ENCODE measurements at regions not wholly inside any gene's neighbourhood (a gene's known extent, or its start where the extent isn't known, plus 50 kb on each side); places are given as distances from the start of the nearest gene placed in this dataset.

DNA sequence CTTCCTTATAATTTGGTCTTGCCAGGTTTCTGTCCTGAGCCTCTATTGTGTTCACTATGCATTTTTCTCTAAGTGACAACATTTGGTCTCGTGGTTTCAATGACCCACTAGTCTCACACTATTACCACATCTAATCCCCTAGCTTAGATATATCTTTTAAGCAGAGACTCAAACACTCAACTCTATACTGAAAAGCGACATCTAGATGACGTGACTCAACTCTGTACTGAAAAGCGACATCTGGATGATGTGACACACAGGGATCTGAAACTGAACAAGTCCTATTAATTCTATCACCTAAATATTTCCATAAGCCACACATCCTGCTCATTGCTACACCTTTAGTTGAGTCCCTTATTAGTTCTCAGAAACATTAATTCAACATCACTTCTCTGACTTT lies 141.7 kb upstream of the MBNL1 start:
- TF ChIP-seq, protein P1, sequence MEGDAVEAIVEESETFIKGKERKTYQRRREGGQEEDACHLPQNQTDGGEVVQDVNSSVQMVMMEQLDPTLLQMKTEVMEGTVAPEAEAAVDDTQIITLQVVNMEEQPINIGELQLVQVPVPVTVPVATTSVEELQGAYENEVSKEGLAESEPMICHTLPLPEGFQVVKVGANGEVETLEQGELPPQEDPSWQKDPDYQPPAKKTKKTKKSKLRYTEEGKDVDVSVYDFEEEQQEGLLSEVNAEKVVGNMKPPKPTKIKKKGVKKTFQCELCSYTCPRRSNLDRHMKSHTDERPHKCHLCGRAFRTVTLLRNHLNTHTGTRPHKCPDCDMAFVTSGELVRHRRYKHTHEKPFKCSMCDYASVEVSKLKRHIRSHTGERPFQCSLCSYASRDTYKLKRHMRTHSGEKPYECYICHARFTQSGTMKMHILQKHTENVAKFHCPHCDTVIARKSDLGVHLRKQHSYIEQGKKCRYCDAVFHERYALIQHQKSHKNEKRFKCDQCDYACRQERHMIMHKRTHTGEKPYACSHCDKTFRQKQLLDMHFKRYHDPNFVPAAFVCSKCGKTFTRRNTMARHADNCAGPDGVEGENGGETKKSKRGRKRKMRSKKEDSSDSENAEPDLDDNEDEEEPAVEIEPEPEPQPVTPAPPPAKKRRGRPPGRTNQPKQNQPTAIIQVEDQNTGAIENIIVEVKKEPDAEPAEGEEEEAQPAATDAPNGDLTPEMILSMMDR (IDR thresholded peaks at IDR 0.05; ENCODE audit: low read length, missing control alignments): no peak
- no peak for DNase-seq (ENCODE audit: low read depth)
- H3K4me3 ChIP-seq (replicated peaks; ENCODE audit: low read depth, low read length): no peak overlapping the region

DNA sequence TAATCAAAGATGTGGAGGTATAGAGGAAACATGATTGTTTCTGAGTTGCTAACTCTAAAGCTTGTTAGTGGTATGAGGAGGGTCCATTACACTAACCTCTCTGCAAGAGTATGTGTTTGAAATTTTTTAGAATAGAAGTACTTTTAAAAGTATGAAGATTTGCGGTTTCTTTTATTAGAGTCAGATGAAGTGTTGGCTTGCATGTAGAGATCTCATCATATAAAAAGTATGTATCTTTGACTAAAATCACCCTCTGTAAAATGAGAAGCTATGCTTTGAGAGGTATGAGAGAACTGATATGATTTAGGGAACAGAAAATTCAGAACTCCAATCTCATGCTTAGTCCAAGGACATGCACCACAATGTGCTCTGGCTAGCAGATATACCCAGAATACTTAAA lies 140.4 kb upstream of the MBNL1 start:
- no peak for DNase-seq (ENCODE audit: low read depth)
- TF ChIP-seq, protein P1 (IDR thresholded peaks at IDR 0.05; ENCODE audit: low read length, missing control alignments): no peak

DNA sequence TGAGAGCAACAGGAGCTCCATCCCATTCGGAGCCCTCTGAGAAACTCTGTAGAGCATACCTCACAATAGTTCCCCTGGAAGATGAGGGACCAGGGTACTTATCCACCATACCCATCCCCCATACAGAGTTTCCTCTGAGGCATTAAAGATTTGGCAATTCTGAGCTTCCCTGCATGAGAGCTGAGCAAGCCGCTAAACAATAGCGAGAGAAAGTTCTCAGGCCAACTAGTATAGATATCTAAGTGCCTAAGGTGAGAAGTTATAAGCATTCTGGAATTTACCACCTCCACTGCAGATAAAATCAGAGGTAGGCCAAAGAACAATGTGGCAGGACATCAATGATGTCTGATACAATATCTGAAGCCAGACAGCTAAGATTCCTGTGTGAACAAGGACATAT lies 129.1 kb upstream of the MBNL1 start:
- no peak overlapping the region for H3K4me3 ChIP-seq (replicated peaks; ENCODE audit: low read depth, low read length)
- DNase-seq (ENCODE audit: low read depth): no peak
- TF ChIP-seq, protein P1 (IDR thresholded peaks at IDR 0.05; ENCODE audit: low read length, missing control alignments): no peak

More for the DNA sequence above, 140.4 kb upstream of the MBNL1 start:
- no peak overlapping the region for H3K4me3 ChIP-seq (replicated peaks; ENCODE audit: low read depth, low read length)

DNA sequence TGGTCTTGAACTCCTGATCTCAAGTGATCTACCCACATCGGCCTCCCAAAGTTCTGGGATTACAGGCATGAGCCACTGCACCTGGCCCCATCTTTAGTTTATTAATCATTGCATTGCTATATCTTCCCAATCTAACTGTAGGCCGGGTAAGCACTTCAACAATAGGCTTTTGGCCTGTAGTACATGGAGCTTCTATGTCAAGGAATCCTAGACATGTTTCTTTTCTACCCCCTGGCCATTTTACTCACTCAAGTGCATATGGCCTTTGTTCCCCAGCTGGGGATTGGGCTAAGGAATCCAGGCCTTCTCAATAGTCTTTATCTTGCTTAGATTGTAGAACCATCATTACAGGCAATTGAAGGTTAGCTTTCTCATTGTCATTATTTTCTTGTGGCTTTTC lies 122.3 kb upstream of the MBNL1 start:
- no peak overlapping the region for H3K4me3 ChIP-seq (replicated peaks; ENCODE audit: low read depth, low read length)
- TF ChIP-seq, protein P1 (IDR thresholded peaks at IDR 0.05; ENCODE audit: low read length, missing control alignments): no peak
- DNase-seq (ENCODE audit: low read depth): no peak

DNA sequence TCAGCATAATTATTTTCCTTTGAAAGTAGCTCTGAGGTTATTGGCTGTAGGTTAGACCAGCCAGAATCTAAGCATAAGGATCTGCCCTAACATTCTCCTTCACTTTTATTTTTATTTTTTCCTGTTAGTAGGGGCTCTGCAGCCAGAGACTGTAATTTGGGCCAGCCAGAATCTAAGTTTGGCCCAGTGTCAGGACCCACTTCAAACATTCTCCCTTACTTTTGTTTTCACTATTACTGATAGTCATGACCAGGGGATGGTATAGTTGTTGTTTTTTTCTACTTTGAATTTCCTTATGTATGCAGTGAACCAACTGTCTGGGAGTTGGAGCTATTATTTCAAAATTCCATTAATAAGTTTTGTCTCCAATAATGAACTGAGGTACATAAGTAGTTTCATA lies 121.0 kb upstream of the MBNL1 start:
- TF ChIP-seq, protein P1 (IDR thresholded peaks at IDR 0.05; ENCODE audit: low read length, missing control alignments): no peak
- DNase-seq (ENCODE audit: low read depth): no peak

DNA sequence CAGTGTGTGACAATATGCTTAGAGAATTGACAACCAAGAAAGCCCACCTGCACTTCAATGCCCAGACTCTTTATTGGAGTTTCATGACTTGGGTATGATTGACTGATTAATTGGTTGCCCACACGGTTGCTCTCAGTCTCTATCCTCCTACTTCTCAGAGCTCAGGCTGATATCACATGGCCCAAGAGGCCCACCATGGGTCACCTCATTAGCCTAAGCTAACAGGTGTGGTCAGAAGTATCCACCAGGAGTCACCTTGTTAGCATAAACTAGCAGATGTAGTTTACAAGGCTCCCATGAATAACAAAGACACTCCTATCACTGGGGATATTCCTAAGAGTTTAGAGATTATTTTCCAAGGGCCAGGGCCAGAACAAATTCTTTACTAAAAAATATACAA lies 120.2 kb upstream of the MBNL1 start:
- TF ChIP-seq, protein P1 (IDR thresholded peaks at IDR 0.05; ENCODE audit: low read length, missing control alignments): no peak

More for the DNA sequence above, 121.0 kb upstream of the MBNL1 start:
- no peak overlapping the region for H3K4me3 ChIP-seq (replicated peaks; ENCODE audit: low read depth, low read length)

DNA sequence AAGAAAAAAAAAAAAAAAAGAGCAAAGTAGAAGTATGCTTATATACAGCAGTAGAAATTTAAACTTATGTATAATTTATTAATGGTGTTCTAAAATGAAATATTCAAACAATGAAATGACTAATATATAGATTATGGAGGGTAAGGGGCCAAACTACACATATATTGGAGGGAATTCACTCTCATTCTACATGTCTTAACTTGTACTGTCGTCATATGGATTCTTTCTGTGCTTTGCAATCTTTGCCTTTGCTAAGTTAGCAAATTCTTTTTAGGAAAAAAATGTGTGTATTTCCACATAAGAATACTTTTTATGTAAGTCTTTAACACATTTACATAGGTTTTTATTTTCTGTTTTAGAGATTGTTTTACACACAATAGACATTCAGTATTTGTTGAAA lies 118.9 kb upstream of the MBNL1 start:
- no peak for DNase-seq (ENCODE audit: low read depth)
- TF ChIP-seq, protein P1 (IDR thresholded peaks at IDR 0.05; ENCODE audit: low read length, missing control alignments): no peak
- H3K4me3 ChIP-seq (replicated peaks; ENCODE audit: low read depth, low read length): no peak overlapping the region

More for the DNA sequence above, 120.2 kb upstream of the MBNL1 start:
- no peak overlapping the region for H3K4me3 ChIP-seq (replicated peaks; ENCODE audit: low read depth, low read length)
- DNase-seq (ENCODE audit: low read depth): no peak
